CD4-positive, alpha-beta T cell treated with Interleukin-6 for 4 hours (primary cell): ENCODE measurements at regions not wholly inside any gene's neighbourhood (a gene's known extent, or its start where the extent isn't known, plus 50 kb on each side); places are given as distances from the start of the nearest gene placed in this dataset.

Experiments
- DNase-seq: peaks from one replicate; pipeline ENCODE4 v3.0.0-alpha.2; 2020; ENCODE audit warnings: mixed read lengths

GRCh38 chr3:59578129-59578528 lies 528.3 kb upstream of the CFAP20DC start:
- DNase-seq = no peak

GRCh38 chr3:59576606-59577005 lies 526.8 kb upstream of the CFAP20DC start:
- DNase-seq = no peak

GRCh38 chr3:59575113-59576001 lies 525.5 kb upstream of the CFAP20DC start:
- DNase-seq = peak; percentile 91

GRCh38 chr3:59573911-59574310 lies 524.1 kb upstream of the CFAP20DC start:
- no peak for DNase-seq

- no peak for DNase-seq
These were observed 522.3 kb upstream of the CFAP20DC start for GRCh38 chr3:59572106-59572505.

- DNase-seq = no peak
These were observed 521.0 kb upstream of the CFAP20DC start for GRCh38 chr3:59570806-59571205.

- no peak for DNase-seq
These were observed 517.8 kb upstream of the CFAP20DC start for GRCh38 chr3:59567661-59568060.

GRCh38 chr3:59566481-59566975 lies 516.7 kb upstream of the CFAP20DC start:
- DNase-seq = no peak

- no peak for DNase-seq
These were observed 515.3 kb upstream of the CFAP20DC start for GRCh38 chr3:59565125-59565524.

GRCh38 chr3:59563966-59564365 lies 514.1 kb upstream of the CFAP20DC start:
- no peak for DNase-seq

GRCh38 chr3:59563072-59563605 lies 513.3 kb upstream of the CFAP20DC start:
- no peak for DNase-seq

GRCh38 chr3:59559721-59560435 lies 510.1 kb upstream of the CFAP20DC start:
- DNase-seq = peak; percentile 15

GRCh38 chr3:59558906-59559720 lies 509.3 kb upstream of the CFAP20DC start:
- DNase-seq = no peak

GRCh38 chr3:59555593-59556315 lies 505.9 kb upstream of the CFAP20DC start:
- no peak for DNase-seq

- no peak for DNase-seq
These were observed 503.3 kb upstream of the CFAP20DC start for GRCh38 chr3:59553076-59553475.

GRCh38 chr3:59551834-59552233 lies 502.0 kb upstream of the CFAP20DC start:
- no peak for DNase-seq

GRCh38 chr3:59549962-59550361 lies 500.1 kb upstream of the CFAP20DC start:
- DNase-seq = no peak

- no peak for DNase-seq
These were observed 498.0 kb upstream of the CFAP20DC start for GRCh38 chr3:59547874-59548273.

- DNase-seq = no peak
These were observed 496.7 kb upstream of the CFAP20DC start for GRCh38 chr3:59546522-59546921.

- DNase-seq = no peak
These were observed 495.5 kb upstream of the CFAP20DC start for GRCh38 chr3:59545374-59545773.

- DNase-seq = no peak
These were observed 492.5 kb upstream of the CFAP20DC start for GRCh38 chr3:59542276-59542675.

GRCh38 chr3:59540696-59541095 lies 490.9 kb upstream of the CFAP20DC start:
- no peak for DNase-seq
